ENCODE measurements at regions not wholly inside any gene's neighbourhood (a gene's known extent, or its start where the extent isn't known, plus 50 kb on each side); places are given as distances from the start of the nearest gene placed in this dataset.

DNA sequence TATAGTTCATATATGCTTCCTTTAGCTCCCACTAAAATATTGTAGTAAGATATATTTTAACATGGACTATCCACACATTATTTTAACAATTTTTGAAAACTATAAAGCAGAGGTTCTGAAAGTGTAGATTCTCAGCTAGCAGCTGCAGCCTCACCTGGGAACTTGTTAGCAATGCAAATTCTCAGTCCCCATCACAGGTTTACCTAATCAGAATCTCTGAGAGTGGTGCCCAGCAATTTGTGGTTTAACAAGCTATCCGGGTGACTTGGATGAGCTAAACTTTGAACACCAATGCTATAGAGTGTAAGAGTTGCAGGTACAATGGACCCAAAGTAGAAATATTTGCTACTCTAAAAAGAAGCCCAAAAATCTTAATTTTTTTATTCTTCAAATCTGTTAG is 99.8 kb upstream of the MDFIC start:
- TF ChIP-seq CTCF (IDR thresholded peaks at IDR 0.05; ENCODE audit: low read length) (no peak), EZH2phosphoT487 (IDR thresholded peaks at IDR 0.05; ENCODE audit: low read length) (no peak)
